Urothelium cell line (cell line): ENCODE measurements at regions not wholly inside any gene's neighbourhood (a gene's known extent, or its start where the extent isn't known, plus 50 kb on each side); places are given as distances from the start of the nearest gene placed in this dataset.
"Not testable (repeated sequence)": the region's sequence is repeated elsewhere in the genome, so short reads cannot be mapped to it uniquely, and the experiment has no call there.

Experiments
- DNase-seq: peaks from one replicate; pipeline ENCODE4 v3.0.0; 2011; ENCODE audit warnings: low spot score, mixed read lengths
- FAIRE-seq: peaks from 2 replicates; lab custom pipeline; 2011; peaks lifted over from hg19 to GRCh38; lab: Jason Lieb, UNC

- no peak for FAIRE-seq
- no peak for DNase-seq
Measured at GRCh38 chrX:65971151-65971550, 68.7 kb downstream of the VSIG4 start.

DNA sequence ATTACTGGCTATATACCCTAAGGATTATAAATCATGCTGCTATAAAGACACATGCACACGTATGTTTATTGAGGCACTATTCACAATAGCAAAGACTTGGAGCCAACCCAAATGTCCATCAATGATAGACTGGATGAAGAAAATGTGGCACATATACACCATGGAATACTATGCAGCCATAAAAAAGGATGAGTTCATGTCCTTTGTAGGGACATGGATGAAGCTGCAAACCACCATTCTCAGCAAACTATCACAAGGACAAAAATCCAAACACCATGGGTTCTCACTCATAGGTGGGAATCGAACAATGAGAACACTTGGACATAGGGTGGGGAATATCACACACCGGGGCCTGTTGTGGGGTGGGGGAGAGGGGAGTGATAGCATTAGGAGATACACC lies 72.7 kb downstream of the VSIG4 start:
- FAIRE-seq = not testable (repeated sequence)

DNA sequence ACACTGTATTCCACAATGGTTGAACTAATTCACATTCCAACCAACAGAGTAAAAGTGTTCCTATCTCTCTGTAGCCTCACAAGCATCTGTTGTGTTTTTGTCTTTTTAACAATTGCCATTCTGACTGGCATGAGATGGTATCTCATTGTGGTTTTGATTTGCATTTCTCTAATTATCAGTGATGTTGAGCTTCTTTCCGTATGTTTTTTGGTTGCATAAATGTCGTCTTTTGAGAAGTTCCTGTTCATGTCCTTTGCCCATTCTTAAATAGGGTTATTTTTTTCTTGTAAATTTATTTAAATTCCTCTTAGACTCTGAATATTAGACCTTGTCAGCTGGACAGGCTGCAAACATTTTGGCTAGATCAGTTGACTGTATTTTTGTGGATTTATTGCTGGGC lies 78.2 kb downstream of the VSIG4 start:
- DNase-seq (no peak), FAIRE-seq (no peak)

More for the DNA sequence above, 72.7 kb downstream of the VSIG4 start:
- DNase-seq = not testable (repeated sequence)

DNA sequence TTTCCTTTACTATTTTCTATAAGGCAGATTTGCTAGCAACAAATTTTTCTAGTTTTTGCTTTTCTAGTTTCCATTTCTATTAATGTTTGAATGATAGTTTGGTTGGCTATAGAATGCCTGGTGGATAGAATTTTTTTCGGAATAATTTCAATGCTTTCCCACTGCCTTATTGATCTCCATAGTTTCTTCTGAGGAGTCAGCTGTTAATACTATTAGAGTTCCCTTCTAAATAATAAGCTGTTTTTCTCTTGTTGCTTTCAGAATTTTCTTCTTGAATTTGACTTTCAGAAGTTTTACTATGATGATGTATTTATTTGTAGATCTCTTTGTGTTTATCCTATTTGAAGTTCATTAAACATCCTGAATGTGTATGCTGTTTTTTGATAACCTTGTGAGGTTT lies 91.8 kb downstream of the VSIG4 start:
- no peak for FAIRE-seq

GRCh38 chrX:65941775-65942174 lies 98.1 kb downstream of the VSIG4 start:
- DNase-seq = no peak
- no peak for FAIRE-seq

More for the DNA sequence above, 91.8 kb downstream of the VSIG4 start:
- no peak for DNase-seq

- FAIRE-seq (no peak), DNase-seq (no peak)
Measured at GRCh38 chrX:65933085-65933589, 106.7 kb downstream of the VSIG4 start.

GRCh38 chrX:65932173-65933084 lies 107.5 kb downstream of the VSIG4 start:
- DNase-seq = peak; percentile 12
- FAIRE-seq = no peak

GRCh38 chrX:65928522-65928921 lies 111.4 kb downstream of the VSIG4 start:
- FAIRE-seq = no peak

DNA sequence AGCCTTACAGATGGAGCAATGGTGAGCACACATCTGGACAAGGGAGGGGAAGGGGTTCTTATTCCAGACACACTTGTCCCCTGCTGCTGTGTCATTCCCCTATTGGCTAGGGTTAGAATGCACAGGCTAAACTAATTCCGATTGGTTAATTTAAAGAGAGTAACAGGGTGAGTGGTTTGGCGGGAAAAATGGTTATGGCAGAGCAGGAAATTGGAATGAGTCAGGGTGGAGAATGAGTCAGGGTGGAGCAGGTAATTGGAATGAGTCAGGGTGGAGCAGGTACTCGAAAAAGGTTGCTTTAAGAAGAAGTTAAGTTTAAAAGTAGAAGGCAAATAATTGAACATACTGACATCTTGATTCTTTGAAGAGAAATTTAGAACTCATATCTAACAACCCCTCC lies 112.5 kb downstream of the VSIG4 start:
- not testable (repeated sequence) for FAIRE-seq, DNase-seq

More at GRCh38 chrX:65928522-65928921, 111.4 kb downstream of the VSIG4 start:
- no peak for DNase-seq

- DNase-seq (no peak), FAIRE-seq (no peak)
Measured at GRCh38 chrX:65926095-65927019, 113.5 kb downstream of the VSIG4 start.

- DNase-seq (no peak), FAIRE-seq (no peak)
Measured at GRCh38 chrX:65925592-65925991, 114.3 kb downstream of the VSIG4 start.

- FAIRE-seq (no peak), DNase-seq (no peak)
Measured at GRCh38 chrX:65925005-65925404, 114.9 kb downstream of the VSIG4 start.

DNA sequence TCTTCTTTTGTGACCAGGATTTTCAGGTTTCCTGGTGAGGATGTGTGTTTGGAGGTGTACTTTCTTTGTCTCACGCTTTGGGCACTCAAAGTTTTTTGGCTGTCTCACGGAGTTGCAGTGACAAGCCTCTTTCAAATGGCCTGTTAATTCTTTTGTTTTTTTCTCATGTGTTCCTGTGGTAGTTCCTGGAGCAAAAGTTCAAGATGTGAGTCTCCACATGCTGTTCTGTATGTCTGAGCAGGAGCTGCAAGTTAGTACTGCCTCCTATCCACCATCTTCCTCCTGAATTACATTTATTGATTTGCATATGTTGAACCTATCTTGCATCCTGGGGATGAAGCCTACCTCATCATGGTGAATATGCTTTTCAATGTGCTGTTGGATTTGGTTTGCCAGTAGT lies 118.5 kb downstream of the VSIG4 start:
- DNase-seq (no peak), FAIRE-seq (no peak)

DNA sequence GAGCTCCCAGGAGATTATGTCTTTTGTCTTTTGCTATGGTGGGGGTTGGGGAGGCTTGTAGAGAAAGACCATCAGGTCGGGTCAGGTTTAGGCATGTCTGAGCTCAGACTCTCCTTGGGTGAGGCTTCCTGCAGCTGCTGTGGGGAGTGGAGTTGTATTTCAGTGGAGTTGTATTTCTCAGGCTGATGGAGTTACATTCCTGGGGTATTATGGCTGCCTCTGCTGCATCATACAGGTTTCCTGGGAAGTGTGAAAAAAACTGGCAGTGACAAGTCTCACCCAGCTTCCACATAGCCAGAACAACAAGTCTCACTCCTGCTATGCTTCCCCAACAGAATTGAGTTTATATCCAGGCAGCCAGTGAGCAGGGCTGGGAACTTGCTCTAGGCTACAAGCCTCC lies 119.3 kb downstream of the VSIG4 start:
- DNase-seq (no peak), FAIRE-seq (no peak)

DNA sequence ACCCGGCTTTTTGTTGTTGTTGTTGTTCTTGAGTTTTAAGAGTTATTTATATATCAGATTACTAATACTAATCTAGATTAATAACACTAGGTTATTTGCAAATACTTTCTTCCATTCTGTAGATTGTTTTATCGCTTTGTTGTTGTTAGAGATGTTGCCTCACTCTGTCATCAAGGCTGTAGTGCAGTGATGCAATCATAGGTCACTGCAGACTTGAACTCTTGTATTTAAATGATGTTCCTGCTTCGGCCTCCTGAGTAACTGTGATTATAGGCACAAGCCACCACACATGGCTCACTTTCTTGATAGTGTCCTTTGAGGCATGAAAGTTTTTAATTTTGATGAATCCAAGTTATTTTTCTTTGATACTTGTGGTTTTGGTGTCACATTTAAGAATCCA lies 129.0 kb downstream of the VSIG4 start:
- no peak for FAIRE-seq

GRCh38 chrX:65903750-65904149 lies 136.1 kb downstream of the VSIG4 start:
- FAIRE-seq (no peak), DNase-seq (no peak)

More for the DNA sequence above, 129.0 kb downstream of the VSIG4 start:
- DNase-seq = no peak

GRCh38 chrX:65902011-65902410 lies 137.9 kb downstream of the VSIG4 start:
- DNase-seq (no peak), FAIRE-seq (no peak)

DNA sequence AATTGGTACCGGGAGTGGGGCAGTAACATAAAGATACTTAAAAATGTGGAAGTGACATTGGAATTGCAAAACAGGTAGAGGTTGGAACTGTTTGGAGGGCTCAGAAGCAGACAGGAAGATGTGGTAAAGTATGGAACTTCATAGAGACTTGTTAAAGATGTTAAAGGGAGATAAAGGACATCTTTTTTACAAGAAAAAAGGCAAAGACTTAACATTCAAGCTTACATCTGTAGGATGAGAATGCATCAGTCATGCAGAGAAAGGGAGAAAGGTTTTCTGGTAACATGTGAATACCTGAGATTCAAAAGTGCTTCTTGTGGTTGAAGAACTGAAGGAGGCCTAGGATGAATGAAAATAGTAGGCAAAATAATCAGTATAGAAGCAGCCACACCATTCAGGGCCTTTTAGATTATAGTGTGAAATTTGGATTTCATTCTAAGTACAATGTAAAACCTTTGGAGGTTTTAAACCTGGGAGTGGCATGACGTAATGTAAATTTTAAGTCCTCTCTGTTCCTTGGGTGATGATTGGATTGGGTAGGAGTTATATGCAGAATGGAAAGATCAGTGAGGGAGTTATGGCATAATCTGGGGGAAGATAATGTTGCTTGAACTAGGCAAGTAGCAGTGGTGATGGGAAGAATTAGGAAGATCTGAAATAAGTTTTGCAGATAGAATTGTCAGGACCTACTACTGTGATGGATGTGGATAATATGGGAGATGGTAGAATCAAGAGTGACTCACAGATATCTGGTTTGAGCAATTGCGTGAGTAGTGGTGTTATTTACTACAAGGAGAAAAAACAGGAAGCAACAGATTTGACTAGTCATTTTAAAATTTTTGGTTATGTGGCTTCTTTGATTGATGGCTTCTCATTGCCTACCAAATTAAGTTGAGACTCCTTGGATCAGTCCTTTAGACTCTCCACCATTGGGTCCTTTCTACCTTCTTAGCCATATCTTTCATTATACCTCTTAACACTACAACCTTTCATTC lies 138.7 kb downstream of the VSIG4 start:
- no peak for FAIRE-seq

GRCh38 chrX:65894133-65894532 lies 145.7 kb downstream of the VSIG4 start:
- FAIRE-seq (no peak), DNase-seq (no peak)

More for the DNA sequence above, 138.7 kb downstream of the VSIG4 start:
- DNase-seq = no peak

DNA sequence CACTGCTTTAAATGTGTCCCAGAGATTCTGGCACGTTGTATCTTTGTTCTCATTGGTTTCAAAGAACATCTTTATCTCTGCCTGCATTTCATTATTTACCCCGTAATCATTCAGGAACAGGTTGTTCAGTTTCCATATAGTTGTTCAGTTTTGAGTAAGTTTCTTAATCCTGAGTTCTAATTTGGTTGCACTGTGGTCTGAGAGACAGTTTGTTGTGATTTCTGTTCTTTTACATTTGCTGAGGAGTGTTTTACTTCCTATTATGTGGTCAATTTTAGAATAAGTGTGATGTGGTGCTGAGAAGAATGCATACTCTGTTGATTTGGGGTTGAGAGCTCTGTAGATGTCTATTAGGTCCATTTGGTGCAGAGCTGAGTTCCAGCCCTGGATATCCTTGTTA lies 148.1 kb downstream of the VSIG4 start:
- not testable (repeated sequence) for FAIRE-seq

More for the DNA sequence above, 148.1 kb downstream of the VSIG4 start:
- not testable (repeated sequence) for DNase-seq
